Ovary (tissue), 7 donors: ENCODE measurements at regions not wholly inside any gene's neighbourhood (a gene's known extent, or its start where the extent isn't known, plus 50 kb on each side); places are given as distances from the start of the nearest gene placed in this dataset.

Source experiments
- DNase-seq, 5 donors: peaks; one replicate each; pipeline ENCODE4 v3.0.0-alpha.2; 2019 to 2020
- H3K27ac ChIP-seq, 2 donors: fragments of 200-600 bp; one replicate each; pipeline versions ENCODE4 v1.5.1 to v1.8.0; 2019 to 2022
- H3K27me3 ChIP-seq: fragments of 200-600 bp; one replicate; pipeline ENCODE4 v1.8.0; 2022
- H3K36me3 ChIP-seq: fragments of 200-600 bp; sonication (generic); one replicate; pipeline ENCODE4 v1.5.1; 2019
- H3K4me1 ChIP-seq: one replicate; pipeline ENCODE4 v1.8.1; 2013; ENCODE audit warnings: mild to moderate bottlenecking, moderate library complexity; ENCODE audit not compliant: insufficient read depth
- H3K4me3 ChIP-seq: fragments of 200-600 bp; sonication (generic); one replicate; pipeline ENCODE4 v1.5.1; 2017
- H3K9me3 ChIP-seq, 2 donors: fragments of 200-600 bp in 1 of 2; sonication (generic) in 1 of 2; one replicate each; pipeline versions ENCODE4 v1.5.1 to v1.8.1; 2013 to 2019; ENCODE audit warnings: mild to moderate bottlenecking in 1 of 2, moderate library complexity in 1 of 2
- EP300 ChIP-seq: sonication (generic); formaldehyde crosslinking; IDR thresholded peaks from one replicate; pipeline ENCODE4 v1.6.1; 2017; ENCODE audit warnings: antibody characterized with exemption
- POLR2A ChIP-seq: fragments of 450-650 bp; IDR thresholded peaks from one replicate; pipeline ENCODE4 v1.6.1; 2017; ENCODE audit warnings: antibody characterized with exemption, mild to moderate bottlenecking, moderate library complexity
- WGBS, 3 donors: extraction: QIAGEN DNeasy Blood & Tissue Kit in 1 of 3; methylation state at CpG; one replicate each; pipeline versions ENCODE4 v1.1.5 to v1.1.7; 2013 to 2017; 5-methylcytosine and 5-hydroxymethylcytosine counted together
- intact Hi-C, 4 donors: fragments of 100-400 bp; cut with DNase I; formaldehyde crosslinking; loops; one replicate each; pipeline versions ENCODE4 v1.11.0 to v1.15.1; 2022 to 2023
- TF ChIP-seq, protein P1 (sequence below), 3 donors: fragments of 450-650 bp in 2 of 3; fragments of 200-600 bp in 1 of 3; IDR thresholded peaks; one replicate each; pipeline versions ENCODE4 v1.5.1 to v1.8.0; 2016 to 2022; ENCODE audit warnings: antibody characterized with exemption in 3 of 3, mild to moderate bottlenecking in 1 of 3
- donor health status: DM: no; HTN: no; CAD: no; lungs with moderate emphysema.
- donor health status: DM: no; HTN: no; CAD: no.
- donor health status: Bipolar disorder and iron deficiency.
- donor health status: DM: no; HTN: no; CAD: no.
- donor health status: DM: yes; HTN: yes; CAD: no.

DNA sequence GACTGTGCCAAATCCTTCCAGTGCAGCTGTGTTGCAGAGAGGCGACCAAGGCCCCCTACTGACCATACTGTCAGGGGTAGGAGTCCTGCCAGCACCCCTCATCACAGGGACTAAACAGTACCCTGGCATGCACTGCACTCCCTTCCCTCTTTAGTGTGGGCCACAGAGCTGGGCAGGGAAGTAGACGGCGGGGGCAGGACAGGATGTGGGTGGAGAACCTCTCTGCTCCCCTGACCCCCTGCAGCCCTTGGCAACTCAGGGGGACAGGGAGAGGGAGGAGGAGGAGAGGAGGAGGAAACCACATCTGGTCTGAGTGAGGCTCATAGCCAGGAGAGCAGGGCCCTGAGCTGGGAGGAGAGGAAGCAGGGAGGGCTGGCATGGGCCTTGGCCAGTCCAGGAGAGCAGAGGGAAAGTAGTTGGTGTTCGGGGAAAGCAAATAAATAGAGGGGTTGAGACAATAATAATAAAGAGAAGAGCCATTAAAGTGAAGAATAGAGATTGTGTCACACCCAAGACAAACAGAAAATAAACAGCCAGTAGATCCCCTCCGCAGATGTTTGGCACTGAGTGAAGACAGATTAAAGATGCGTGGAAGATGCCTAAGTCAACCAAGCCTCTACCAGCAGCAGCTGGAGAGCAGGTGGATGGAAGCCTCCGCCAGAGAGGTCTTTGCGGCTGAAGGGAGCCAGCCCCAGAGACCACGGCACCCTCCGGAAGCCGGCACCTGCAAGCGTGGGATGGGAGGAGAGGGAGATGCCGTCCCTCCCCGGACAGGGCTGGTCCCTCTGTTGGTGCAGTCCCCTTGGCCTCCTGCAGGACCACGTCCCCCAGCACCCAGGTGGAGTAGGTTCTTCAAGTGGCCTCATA, 61.5 kb downstream of the RPUSD4 start:
- peak in 2 of 5 donors; percentile 59 to 61 for DNase-seq
- Histone ChIP-seq H3K27me3 (no peaks in the 10 kb centered on the region), H3K9me3 (no peaks in the 10 kb centered on the region), H3K4me3 (no peak overlapping the region), H3K27ac (no peak overlapping the region), H3K4me1 (peaks cover 6% of the 10 kb centered on the region), H3K36me3 (no peaks in the 10 kb centered on the region)
- WGBS, 3 donors, result 39 to 56% (median 46%) methylated on average over 15 of the region's 15 CpGs
- TF ChIP-seq POLR2A, result no peak
- TF ChIP-seq, protein P1, sequence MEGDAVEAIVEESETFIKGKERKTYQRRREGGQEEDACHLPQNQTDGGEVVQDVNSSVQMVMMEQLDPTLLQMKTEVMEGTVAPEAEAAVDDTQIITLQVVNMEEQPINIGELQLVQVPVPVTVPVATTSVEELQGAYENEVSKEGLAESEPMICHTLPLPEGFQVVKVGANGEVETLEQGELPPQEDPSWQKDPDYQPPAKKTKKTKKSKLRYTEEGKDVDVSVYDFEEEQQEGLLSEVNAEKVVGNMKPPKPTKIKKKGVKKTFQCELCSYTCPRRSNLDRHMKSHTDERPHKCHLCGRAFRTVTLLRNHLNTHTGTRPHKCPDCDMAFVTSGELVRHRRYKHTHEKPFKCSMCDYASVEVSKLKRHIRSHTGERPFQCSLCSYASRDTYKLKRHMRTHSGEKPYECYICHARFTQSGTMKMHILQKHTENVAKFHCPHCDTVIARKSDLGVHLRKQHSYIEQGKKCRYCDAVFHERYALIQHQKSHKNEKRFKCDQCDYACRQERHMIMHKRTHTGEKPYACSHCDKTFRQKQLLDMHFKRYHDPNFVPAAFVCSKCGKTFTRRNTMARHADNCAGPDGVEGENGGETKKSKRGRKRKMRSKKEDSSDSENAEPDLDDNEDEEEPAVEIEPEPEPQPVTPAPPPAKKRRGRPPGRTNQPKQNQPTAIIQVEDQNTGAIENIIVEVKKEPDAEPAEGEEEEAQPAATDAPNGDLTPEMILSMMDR (IDR thresholded peaks at IDR 0.05), result no peak
- TF ChIP-seq EP300, result no peak
- intact Hi-C loops, result loop anchor here in 1 of 4 donors (2.0 kb wide), 1 partner anchor 27 kb away; no protein-coding TSS in a partner anchor

DNA sequence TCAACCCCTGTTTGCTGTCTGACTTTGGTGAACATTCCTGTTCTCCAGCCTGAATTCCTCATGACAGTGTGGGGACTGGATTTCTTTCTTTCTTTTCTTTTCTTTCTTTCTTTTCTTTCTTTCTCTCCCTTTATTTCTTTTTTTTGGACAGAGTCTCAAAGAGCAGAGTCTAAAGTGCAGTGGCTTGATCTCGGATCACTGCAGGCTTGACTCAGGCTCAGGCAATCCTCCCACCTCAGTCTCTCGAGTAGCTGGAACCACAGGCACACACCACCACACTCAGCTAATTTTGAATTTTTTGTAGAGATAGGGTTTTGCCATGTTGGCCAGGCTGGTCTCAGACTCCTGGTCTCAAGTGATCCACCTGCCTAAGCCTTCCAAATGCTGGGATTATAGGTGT, 63.1 kb downstream of the RPUSD4 start:
- H3K4me1 ChIP-seq, result peaks cover 6% of the 10 kb centered on the region
- peak in 1 of 5 donors; percentile 4 for DNase-seq
- H3K27ac ChIP-seq, result no peak overlapping the region
- H3K27me3 ChIP-seq, result no peaks in the 10 kb centered on the region
- intact Hi-C loops, result loop anchor here in 1 of 4 donors (2.0 kb wide), 1 partner anchor 26 kb away; no protein-coding TSS in a partner anchor
- no peaks in the 10 kb centered on the region for H3K36me3 ChIP-seq
- TF ChIP-seq, protein P1 (IDR thresholded peaks at IDR 0.05), result no peak
- TF ChIP-seq EP300 (no peak), POLR2A (no peak)
- no peaks in the 10 kb centered on the region for H3K9me3 ChIP-seq
- H3K4me3 ChIP-seq, result no peak overlapping the region
- WGBS, 3 donors, result 56 to 86% (median 81%) methylated on average over 2 of the region's 2 CpGs

DNA sequence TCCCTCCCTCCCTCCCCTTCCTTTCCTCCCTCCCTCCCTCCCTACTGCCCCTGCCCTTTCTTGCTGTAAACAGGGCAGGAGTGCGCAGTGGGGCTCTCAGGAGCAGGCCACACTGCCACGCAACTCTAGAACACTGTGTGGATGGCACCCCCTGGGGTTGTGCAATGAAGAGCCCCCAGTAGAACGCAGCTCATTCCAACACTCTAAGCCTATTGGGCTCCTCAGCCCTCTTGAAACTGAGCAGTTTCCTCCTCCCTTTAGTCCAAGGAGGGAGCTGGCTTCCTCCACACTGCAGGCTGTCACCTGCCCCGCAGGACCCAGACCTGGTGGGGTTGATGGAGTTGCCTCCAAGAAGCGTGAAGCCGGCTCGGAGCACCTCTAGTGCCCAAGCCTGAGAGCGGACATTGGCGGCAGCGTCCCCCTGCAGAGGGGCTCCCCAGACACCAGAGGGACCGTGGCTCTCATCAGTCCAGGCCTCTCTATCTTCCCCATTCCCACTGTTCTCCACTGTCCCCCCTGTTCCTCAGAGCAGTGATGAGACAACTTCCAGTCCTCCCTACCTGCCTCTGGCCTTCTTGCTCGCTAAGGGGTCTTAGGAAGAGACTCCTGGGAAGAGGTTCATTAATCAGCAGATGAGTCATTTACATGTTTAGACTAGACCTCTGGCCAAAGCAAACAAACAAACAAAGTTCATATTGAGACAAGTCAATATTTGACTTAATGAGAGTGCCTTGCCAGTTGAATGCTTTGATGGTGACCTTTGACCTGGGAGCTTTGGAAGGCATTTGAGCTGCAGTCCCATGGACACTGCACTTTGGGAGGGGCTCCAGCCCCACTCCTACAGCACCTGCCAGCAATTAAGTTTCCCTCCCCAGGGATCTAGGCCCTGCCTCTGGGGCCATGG, 64.0 kb downstream of the RPUSD4 start:
- Histone ChIP-seq H3K4me1 (peaks cover 6% of the 10 kb centered on the region), H3K36me3 (no peaks in the 10 kb centered on the region), H3K27ac (no peak overlapping the region), H3K27me3 (no peaks in the 10 kb centered on the region), H3K9me3 (no peaks in the 10 kb centered on the region), H3K4me3 (no peak overlapping the region)
- no peak for TF ChIP-seq EP300
- TF ChIP-seq POLR2A, result no peak
- TF ChIP-seq, protein P1 (IDR thresholded peaks at IDR 0.05), result no peak
- 89 to 94% (median 92%) methylated on average over 12 of the region's 12 CpGs for WGBS, 3 donors
- peak in 2 of 5 donors; percentile 29 to 35 for DNase-seq
- intact Hi-C loops, result loop anchor here in 1 of 4 donors (2.0 kb wide), 1 partner anchor 25 kb away; no protein-coding TSS in a partner anchor

DNA sequence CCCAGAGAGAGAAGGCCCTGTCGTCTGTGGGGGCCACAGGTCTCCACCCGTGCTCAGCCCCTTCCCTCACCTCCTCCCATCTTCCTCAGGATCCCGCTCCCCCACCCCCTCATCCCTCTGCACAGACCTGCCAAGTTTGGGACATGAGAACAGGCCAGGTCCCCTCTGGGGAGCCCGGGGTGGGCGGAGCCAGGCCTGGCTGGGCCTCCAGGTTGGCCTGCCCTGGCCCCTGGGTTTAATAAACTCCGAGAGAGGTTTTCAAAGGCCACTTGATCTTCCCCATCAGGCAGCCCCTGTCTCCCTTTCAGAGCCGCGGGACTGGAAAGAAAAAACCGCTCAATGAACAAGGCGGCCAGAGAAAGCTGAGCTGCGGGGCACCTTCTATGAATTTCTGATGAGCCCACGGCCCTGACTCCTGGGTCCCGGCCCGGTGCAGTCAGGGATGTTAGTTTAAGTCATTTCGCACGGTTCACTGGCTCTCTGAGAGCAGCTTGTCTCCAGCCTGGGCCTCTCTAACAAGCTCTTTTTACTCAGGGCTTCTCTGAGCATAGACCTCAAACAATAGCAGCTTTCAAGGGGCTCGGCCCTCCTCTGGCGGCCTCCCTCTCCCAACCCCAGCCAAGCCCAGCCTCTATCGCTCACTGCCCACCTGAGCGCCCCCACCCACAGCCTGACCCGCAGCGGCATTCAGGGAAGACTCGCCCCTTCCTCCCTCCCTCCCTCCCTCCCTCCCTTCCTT, 64.8 kb downstream of the RPUSD4 start:
- no peak overlapping the region for H3K4me3 ChIP-seq
- 51 to 60% (median 59%) methylated on average over 23 of the region's 23 CpGs for WGBS, 3 donors
- no peaks in the 10 kb centered on the region for H3K36me3 ChIP-seq
- no peaks in the 10 kb centered on the region for H3K27me3 ChIP-seq
- peaks cover 6% of the 10 kb centered on the region for H3K4me1 ChIP-seq
- no peaks in the 10 kb centered on the region for H3K9me3 ChIP-seq
- intact Hi-C loops, result no loop called here
- no peak overlapping the region for H3K27ac ChIP-seq
- DNase-seq, result peak in 2 of 5 donors; percentile 39 to 43
- TF ChIP-seq POLR2A (no peak), EP300 (no peak)
- TF ChIP-seq, protein P1 (IDR thresholded peaks at IDR 0.05), result no peak
